ENCODE measurements at regions not wholly inside any gene's neighbourhood (a gene's known extent, or its start where the extent isn't known, plus 50 kb on each side); places are given as distances from the start of the nearest gene placed in this dataset.
"Not testable (repeated sequence)": the region's sequence is repeated elsewhere in the genome, so short reads cannot be mapped to it uniquely, and the experiment has no call there.

DNA sequence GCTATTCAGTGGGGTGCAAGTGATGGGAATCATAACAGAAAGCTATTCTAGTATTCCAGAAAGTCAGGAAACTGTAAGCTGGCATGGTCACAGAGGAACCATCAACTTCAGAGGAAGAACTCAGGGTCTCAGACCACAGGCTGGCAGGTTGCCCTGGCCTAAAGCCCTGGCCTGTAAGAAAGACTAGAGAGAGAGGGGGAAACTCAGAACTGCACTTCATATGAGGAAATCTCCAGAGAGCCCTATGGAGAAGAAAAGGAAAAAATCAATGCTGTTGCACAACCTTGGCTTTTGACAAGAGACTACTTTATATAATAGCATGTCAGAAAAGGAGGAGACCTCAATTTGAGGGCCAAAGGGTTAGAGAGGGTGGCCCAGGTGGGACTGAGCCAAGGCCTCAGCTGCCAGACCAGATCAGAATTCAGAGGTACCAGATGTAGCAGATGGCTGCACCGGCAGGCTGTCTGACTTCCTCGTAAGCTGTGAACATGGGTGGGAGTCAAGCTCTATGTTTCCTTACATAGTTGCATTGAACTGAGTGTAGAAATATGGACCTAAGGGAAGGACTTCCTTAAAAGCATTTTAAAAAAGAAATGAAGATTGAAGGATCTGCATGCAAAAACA lies 333.8 kb downstream of the PDCD6IP start:
- DNase-seq = no peak

DNA sequence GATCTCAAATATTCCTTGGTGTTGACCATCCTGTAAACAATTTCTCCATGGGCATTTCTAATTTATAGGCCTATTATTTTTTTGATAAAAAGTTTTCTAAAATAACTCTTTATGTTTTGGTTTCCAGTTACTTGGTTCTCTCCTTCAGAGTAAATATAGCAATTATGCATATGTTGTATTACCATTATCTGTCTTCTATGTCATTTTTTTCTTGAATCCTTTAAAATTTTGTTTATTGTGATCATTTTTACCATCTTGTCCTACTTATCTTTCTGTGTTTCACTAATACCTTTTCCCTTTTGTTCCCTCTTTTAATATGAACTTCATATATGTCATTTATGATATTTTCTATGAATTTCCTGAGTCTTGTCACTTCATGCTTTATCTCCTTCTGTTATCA lies 341.1 kb downstream of the PDCD6IP start:
- DNase-seq = no peak

DNA sequence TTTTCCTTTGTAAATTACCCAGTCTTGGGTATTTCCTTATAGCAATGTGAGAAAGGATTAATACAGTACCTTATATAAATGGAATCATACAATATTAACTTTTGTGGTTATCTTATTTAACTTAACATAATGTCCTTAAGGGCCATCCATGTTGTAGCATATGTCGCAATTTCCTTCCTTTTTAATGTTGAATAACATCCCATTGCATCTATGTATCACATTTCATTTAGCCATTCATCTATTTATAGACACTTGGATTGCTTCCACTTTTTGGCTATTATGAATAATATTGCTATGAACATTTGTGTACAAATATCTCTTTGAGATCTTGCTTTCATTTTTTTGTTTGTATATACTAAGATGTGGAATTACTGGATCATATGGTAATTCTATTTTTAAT lies 342.2 kb downstream of the PDCD6IP start:
- DNase-seq = no peak

GRCh38 chr3:34141841-34142337 lies 343.5 kb downstream of the PDCD6IP start:
- DNase-seq = no peak

- no peak for DNase-seq
Measured at GRCh38 chr3:34145796-34146195, 347.4 kb downstream of the PDCD6IP start.

DNA sequence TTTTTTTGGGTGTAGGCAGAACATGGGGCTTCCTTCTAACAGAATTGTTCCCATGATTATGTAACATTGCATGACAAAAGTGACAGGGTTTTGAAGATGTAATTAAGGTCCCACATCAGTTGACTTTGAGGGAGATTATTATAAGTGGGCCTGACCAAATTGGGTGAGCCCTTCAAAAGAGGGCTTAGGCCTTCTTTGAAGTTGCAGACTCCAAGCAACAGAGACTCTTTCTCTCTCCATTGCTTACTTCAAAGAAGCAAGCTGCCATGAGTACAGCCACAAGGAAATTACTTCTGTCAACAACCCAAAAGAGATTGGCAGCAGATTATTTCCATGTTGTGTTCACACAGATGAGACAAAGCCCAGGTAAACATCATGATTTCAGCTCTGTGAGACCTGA lies 348.2 kb downstream of the PDCD6IP start:
- DNase-seq = no peak

- no peak for DNase-seq
Measured at GRCh38 chr3:34150992-34151391, 352.6 kb downstream of the PDCD6IP start.

GRCh38 chr3:34152656-34153055 lies 354.2 kb downstream of the PDCD6IP start:
- no peak for DNase-seq

- no peak for DNase-seq
Measured at GRCh38 chr3:34155108-34155507, 356.7 kb downstream of the PDCD6IP start.

GRCh38 chr3:34155666-34156065 lies 357.2 kb downstream of the PDCD6IP start:
- no peak for DNase-seq

GRCh38 chr3:34157491-34157890 lies 359.1 kb downstream of the PDCD6IP start:
- no peak for DNase-seq

- no peak for DNase-seq
Measured at GRCh38 chr3:34159613-34160420, 361.4 kb downstream of the PDCD6IP start.

DNA sequence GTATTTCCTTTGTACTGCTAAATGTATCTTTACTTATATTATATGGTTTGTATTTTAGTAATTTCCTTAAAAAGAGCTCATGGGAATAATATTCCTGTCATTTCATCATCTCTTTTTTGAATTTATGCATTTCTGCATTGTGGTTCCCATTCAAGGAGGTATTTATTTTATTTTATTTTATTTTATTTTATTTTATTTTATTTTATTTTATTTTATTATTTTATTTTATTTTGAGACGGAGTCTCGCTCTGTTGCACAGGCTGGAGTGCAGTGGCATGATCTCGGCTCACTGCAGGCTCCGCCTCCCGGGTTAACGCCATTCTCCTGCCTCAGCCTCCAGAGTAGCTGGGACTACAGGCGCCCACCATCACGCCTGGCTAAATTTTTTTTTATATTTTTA lies 371.2 kb downstream of the PDCD6IP start:
- not testable (repeated sequence) for DNase-seq

DNA sequence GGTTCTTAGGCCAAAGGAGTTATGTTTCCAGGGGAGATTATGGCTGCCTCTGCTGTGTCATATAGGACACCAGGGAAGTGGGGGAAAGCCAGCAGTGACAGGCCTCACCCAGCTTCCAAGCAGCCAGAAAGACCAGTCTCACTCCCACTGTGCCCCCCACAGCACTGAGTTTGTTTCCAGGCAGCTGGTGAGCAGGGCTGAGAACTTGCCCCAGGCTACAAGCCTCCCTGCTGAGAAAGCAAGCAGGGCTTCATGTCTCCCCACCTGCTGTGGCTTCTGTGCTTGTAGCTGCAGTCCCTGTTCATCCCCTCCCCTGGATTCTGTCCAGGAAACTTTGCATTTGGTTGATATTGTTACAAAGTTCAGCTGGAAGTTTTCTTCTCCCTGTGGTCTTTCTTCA lies 376.3 kb downstream of the PDCD6IP start:
- no peak for DNase-seq

- no peak for DNase-seq
Measured at GRCh38 chr3:34175636-34176176, 377.3 kb downstream of the PDCD6IP start.

- no peak for DNase-seq
Measured at GRCh38 chr3:34176723-34177122, 378.3 kb downstream of the PDCD6IP start.

GRCh38 chr3:34178415-34178814 lies 380.0 kb downstream of the PDCD6IP start:
- no peak for DNase-seq

DNA sequence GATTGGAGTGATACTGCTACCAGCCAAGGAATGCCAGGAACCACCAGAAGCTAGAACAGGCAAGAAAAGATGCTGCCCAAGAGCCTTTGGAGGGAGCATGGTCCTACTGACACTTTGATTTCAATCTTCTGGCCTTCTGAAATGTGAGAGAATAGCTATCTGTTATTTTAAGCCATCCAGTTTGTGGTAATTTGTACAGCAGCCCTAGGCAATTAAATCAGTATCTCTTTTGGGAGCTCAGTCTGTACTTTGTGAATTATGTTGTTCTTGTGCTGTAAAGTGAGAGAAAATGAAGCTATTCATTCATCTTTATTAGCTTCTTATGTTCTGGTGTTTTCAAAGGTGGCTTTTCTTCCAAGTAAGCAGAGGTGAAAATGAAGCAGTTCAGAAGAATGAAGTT lies 381.3 kb downstream of the PDCD6IP start:
- no peak for DNase-seq

DNA sequence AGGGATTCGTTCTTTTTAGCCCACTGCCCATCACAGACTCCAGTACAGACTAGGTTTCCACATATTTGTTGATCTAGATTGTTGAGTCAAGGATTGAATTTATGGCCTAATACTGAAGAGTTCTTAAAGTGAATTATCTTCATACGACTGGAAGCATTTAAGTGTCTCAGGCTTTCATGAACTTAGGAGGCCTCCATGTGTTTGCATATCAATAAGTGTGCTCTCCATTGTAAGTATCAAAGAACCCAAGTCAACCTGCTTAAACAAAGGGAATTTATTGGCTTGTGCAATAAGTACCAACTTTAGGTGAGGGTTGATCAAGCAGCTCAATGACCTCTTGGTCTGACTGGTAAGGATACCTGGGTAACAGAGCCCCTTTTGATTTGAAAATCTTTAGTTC lies 382.1 kb downstream of the PDCD6IP start:
- DNase-seq = no peak

DNA sequence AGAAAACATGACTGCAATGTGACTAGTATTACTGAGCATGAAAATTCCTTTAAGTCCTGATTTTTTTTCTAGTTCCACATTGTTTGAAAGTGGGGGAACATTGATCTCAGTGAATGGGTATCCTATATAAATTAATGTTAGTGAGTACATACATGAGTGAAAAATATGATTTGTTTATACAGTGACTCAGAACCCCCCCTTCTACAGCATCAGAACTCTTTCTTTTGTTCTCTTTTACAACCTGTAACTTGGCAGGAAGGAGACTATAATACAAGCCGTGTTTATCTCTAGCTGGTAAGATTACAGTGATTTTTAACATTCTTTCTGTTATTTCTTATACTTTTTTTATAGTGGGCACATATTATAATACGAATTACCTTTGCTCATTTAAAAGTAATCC lies 384.7 kb downstream of the PDCD6IP start:
- no peak for DNase-seq

- DNase-seq = no peak
Measured at GRCh38 chr3:34183611-34184340, 385.3 kb downstream of the PDCD6IP start.

DNA sequence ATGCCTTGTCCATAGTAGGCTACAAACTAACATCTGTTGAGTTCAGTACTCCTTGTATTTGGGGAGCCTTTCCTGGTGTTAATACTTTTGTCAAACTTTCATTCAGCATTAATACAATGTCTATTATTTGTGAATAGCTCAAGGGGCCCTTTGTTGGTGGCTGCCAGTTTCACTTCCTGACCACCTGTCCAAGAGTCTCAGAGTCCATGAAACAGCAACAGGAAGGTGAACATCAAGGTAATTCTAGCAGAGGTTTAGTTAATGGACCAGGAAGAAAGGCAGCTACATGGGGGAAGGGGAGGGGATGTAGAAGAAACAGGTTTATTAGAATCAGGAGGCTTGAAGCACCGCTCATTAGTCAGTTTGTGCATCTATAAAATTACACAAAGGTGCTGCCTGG lies 386.9 kb downstream of the PDCD6IP start:
- DNase-seq = no peak

GRCh38 chr3:34189133-34189532 lies 390.7 kb downstream of the PDCD6IP start:
- DNase-seq = no peak

DNA sequence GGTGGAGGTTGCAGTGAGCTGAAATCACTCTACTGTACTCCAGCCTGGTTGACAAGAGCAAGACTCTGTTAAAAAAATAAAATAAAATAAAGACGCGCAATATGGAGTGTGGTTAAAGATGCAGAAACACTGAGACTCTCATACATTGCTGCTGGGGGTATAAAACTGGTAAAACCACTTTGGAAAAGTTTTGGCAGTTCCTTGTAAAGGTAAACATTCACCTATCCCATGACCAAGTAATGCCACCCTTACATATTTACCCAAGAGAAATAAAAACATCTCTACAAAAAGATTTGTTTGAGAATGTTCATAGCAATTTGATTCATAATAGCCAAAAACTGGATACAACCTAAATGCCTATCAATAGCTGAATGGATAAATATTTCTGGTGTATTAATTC lies 398.5 kb downstream of the PDCD6IP start:
- no peak for DNase-seq
